ENCODE measurements at regions not wholly inside any gene's neighbourhood (a gene's known extent, or its start where the extent isn't known, plus 50 kb on each side); places are given as distances from the start of the nearest gene placed in this dataset.

DNA sequence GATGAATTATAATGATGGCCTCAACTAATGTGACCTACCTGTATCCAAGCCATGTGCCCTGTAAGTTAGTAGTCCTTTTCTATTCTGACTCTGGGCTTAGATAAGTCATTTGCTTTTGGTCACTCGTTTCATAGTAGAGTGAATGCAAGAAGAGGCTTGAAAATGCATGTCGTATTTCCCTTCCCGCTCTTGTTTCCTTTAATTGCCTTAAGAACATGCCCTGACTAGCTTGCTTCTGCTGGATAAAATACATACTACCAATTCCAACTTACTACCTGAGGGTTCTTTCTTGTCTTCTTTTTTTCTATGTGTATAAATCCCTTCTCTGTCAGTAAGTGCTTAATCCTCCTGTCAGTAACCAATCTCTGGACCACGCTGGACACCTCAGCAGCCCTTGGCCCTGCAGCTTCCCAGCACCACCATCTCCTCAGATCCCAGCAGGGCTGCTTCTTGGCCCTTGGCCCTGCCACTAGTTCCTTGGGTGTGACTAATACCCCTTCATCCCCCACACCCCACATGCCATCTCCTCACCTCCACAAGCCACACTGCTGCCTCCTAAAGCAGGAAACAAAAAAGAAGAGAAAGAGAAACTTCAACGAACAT lies 771.7 kb downstream of the IGSF11 start:
- in situ Hi-C loops (cut with MboI; ENCODE audit: low sequenced_read_pairs) = no loop called here

- in situ Hi-C loops (cut with MboI; ENCODE audit: low sequenced_read_pairs) = no loop called here
Observed at GRCh38 chr3:118267588-118267987, 767.1 kb downstream of the IGSF11 start.

GRCh38 chr3:118269537-118270125 lies 765.0 kb downstream of the IGSF11 start:
- in situ Hi-C loops (cut with MboI; ENCODE audit: low sequenced_read_pairs) = no loop called here

DNA sequence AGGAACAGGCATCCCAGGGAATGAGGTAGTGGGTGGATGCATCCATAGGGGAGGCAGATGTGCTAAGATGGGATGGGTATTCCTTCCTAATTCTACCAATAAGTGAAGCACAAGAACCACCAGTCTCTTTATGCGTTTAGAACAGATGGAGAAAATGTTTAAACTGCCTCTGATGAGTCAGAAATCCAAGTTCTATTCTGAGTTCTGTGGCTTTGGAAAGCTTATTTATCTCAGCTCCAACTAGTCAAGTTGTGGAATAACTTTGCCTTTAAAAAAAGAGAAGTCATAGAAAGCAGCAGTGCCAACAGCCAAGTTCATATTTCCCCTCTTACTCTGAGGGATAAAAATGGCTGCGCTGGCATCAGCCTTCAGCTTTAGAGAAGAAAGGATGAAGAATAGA lies 761.7 kb downstream of the IGSF11 start:
- in situ Hi-C loops (cut with MboI; ENCODE audit: low sequenced_read_pairs) = no loop called here

DNA sequence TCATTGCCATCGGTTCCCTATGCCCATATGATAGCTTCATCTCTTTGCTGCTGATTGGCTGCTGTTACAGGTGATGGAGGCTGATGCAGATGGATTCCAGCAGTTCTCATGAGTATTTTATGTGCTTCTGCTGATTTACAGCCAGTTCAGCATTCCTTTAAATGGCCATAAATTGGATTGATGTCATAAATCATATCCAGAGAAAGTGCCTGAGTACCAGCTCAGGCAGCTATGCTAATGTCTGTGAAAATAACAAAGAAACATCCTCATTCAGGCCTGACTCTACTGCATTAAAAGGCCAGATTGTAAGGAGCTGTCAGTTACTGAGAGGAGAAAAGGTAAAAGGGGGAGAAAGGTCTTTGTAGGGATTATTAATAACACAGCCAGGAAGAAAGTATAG lies 756.8 kb downstream of the IGSF11 start:
- in situ Hi-C loops (cut with MboI; ENCODE audit: low sequenced_read_pairs) = no loop called here

DNA sequence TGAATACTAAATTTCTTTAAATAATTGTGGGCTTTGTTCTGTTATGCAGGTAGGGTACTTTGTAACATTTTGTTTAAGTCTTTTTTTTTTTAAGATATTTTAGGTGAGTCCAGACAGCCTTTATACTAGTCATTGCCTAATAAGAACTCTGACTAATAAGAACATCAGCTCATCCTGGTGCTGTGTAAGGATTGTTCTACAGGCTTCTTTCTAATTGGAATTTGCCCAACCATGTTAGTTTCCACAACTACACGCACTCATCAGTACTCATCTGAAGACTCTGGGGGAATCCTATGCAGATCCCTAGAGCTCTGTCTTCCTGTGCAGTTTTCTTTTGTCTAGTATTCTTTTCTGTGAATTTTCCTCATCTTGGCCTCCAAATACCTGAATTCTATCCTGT lies 741.8 kb downstream of the IGSF11 start:
- in situ Hi-C loops (cut with MboI; ENCODE audit: low sequenced_read_pairs) = no loop called here

- in situ Hi-C loops (cut with MboI; ENCODE audit: low sequenced_read_pairs) = no loop called here
Observed at GRCh38 chr3:118298133-118298532, 736.5 kb downstream of the IGSF11 start.

- in situ Hi-C loops (cut with MboI; ENCODE audit: low sequenced_read_pairs) = no loop called here
Observed at GRCh38 chr3:118304557-118304956, 730.1 kb downstream of the IGSF11 start.

GRCh38 chr3:118332699-118333098 lies 701.9 kb downstream of the IGSF11 start:
- in situ Hi-C loops (cut with MboI; ENCODE audit: low sequenced_read_pairs) = no loop called here

DNA sequence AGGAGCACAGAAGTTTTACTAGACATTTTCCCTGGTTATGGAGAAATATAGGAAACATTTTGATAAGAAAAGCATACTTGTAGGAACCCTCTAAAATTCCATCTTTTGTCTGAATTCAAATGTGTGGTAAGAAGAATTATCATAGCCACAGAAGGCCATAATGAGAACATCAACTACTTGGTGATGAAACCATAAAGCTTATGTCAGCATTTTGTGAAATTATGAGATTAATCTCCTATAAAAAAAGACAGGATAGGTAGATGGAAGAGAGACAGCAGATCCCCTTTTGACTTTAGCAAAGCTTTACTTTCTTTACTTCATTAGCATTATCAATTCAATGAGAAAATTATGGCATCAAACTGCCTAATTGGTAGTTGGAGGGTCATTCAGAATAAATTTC lies 697.0 kb downstream of the IGSF11 start:
- in situ Hi-C loops (cut with MboI; ENCODE audit: low sequenced_read_pairs) = no loop called here

- in situ Hi-C loops (cut with MboI; ENCODE audit: low sequenced_read_pairs) = no loop called here
Observed at GRCh38 chr3:118347396-118348168, 687.1 kb downstream of the IGSF11 start.

- in situ Hi-C loops (cut with MboI; ENCODE audit: low sequenced_read_pairs) = no loop called here
Observed at GRCh38 chr3:118348169-118348557, 686.5 kb downstream of the IGSF11 start.

GRCh38 chr3:118354556-118354955 lies 680.1 kb downstream of the IGSF11 start:
- in situ Hi-C loops (cut with MboI; ENCODE audit: low sequenced_read_pairs) = no loop called here

GRCh38 chr3:118369892-118370491 lies 664.7 kb downstream of the IGSF11 start:
- in situ Hi-C loops (cut with MboI; ENCODE audit: low sequenced_read_pairs) = no loop called here

DNA sequence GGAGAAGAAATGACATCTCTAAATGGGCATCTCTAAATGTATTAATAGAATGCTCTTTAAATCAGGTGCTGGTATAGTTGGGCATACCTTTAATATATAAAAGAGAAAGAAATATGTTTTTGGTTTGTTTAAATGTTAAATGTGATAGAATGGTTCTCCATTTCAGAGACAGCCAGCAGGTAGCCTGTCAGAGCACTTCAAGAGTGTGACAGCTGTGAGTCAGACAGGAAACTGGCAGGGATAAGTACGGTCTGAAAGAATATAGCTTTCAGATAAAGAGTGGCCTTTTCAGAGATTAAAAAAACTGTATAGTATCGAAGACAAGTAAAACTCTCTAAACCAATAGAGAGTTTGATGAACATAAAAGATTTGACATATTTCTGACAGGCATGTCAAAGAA lies 654.1 kb downstream of the IGSF11 start:
- in situ Hi-C loops (cut with MboI; ENCODE audit: low sequenced_read_pairs) = no loop called here

GRCh38 chr3:118396491-118396890 lies 638.2 kb downstream of the IGSF11 start:
- in situ Hi-C loops (cut with MboI; ENCODE audit: low sequenced_read_pairs) = no loop called here

DNA sequence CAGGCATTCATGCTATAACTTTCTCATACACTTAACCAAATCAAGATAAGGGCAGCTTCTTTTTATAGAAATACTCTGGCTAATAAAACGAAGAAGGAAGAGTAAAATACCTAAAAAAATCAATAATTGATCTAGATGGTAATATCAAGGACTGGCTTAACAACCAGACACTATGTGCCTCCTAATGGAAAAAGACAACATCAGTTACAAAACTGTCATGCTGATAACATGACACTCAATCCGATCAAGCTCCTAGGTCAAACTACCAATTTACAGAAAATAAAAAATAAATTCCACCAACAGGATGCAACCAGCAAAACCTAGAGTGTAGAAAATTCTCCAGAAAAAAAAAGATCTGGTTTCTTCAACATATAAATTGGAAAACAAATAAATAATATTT lies 634.6 kb downstream of the IGSF11 start:
- in situ Hi-C loops (cut with MboI; ENCODE audit: low sequenced_read_pairs) = no loop called here

GRCh38 chr3:118400886-118401285 lies 633.8 kb downstream of the IGSF11 start:
- in situ Hi-C loops (cut with MboI; ENCODE audit: low sequenced_read_pairs) = no loop called here

DNA sequence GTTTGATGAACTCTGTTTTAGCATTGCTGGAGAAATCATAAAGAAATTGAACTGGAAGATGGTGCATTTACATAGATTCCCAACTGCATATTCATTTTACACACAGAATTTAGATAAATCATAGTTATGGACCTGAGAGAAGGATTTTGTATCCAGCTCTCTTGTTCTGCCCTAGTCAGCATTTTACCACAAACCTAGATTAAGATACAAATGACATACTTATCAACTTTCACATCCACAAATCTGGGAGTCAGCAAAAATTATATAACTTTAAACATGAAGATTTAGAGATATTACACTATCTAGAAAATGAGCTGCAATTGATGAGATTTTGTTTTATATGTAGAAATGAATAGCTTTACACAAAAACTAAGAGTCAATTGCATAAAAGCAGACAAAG lies 632.8 kb downstream of the IGSF11 start:
- in situ Hi-C loops (cut with MboI; ENCODE audit: low sequenced_read_pairs) = no loop called here

GRCh38 chr3:118402971-118403370 lies 631.7 kb downstream of the IGSF11 start:
- in situ Hi-C loops (cut with MboI; ENCODE audit: low sequenced_read_pairs) = no loop called here

GRCh38 chr3:118406562-118406961 lies 628.1 kb downstream of the IGSF11 start:
- in situ Hi-C loops (cut with MboI; ENCODE audit: low sequenced_read_pairs) = no loop called here

DNA sequence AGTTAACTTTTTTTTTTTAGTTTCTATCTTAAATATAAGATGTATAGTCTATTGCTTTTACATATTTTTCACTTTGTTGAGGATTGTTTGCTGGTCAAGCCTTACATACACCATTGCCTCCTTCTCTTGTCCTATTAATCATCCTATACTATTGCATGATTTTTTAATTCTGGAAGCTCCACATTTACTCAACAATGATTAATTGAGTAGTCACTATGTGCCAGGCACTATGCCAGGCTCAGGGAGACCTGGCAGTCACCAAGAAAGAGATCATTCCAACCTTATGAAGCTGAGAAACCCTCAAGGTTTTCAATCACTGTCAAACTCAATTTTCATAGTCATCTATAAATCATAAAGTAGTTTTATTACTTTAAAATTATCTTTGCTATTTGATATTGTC lies 626.2 kb downstream of the IGSF11 start:
- in situ Hi-C loops (cut with MboI; ENCODE audit: low sequenced_read_pairs) = no loop called here
